Cardiac fibroblast (primary cell): ENCODE measurements at regions not wholly inside any gene's neighbourhood (a gene's known extent, or its start where the extent isn't known, plus 50 kb on each side); places are given as distances from the start of the nearest gene placed in this dataset.
"Not testable (repeated sequence)": the region's sequence is repeated elsewhere in the genome, so short reads cannot be mapped to it uniquely, and the experiment has no call there.

Experiments
- DNase-seq, 2 donors: peaks; one replicate each; pipeline versions ENCODE4 v3.0.0 to v3.0.0-alpha.2; 2010; ENCODE audit warnings: low read depth in 2 of 2
- H3K4me3 ChIP-seq, 2 donors: replicated peaks in 1 of 2; 1 replicate in 1 of 2; 2 replicates in 1 of 2; pipeline ENCODE4 v1.5.1; 2011; ENCODE audit warnings: low read depth in 2 of 2, low read length in 2 of 2, mild to moderate bottlenecking in 2 of 2, moderate library complexity in 1 of 2
- TF ChIP-seq, protein P1 (sequence below): IDR thresholded peaks from one replicate; pipeline ENCODE4 v1.5.1; 2011; ENCODE audit warnings: low read depth, mild to moderate bottlenecking, low read length, inconsistent platforms

DNA sequence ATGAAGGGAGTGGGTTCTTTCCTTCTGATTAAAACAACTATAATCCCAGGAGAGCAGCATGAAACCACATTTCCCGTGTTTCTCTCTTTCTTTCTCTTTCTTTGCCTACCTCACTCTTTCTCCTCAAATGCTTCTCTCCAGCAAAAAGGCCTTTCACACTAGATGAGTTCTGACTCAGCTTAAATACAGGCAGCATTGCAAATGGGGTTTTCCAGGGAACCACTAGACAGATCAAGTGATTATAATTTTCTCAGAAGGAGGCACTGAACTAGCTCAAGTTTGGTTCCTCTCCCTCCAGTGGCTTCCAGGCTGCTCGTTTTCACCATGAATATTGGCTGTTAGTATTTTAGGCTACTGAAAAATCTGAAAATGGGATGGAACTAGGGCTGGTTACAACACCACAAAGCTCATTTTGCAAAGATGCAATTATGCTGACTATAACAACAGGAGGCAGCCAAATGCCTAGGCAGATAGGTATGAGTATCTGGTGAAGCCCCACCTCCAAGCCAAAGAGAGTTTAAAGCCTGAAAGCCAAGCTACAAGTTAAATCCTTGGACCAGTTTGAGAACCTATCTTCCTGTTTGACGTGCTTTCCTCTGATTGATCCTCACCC is 260.0 kb downstream of the MMUT start:
- H3K4me3 ChIP-seq: no peak overlapping the region
- TF ChIP-seq, protein P1, sequence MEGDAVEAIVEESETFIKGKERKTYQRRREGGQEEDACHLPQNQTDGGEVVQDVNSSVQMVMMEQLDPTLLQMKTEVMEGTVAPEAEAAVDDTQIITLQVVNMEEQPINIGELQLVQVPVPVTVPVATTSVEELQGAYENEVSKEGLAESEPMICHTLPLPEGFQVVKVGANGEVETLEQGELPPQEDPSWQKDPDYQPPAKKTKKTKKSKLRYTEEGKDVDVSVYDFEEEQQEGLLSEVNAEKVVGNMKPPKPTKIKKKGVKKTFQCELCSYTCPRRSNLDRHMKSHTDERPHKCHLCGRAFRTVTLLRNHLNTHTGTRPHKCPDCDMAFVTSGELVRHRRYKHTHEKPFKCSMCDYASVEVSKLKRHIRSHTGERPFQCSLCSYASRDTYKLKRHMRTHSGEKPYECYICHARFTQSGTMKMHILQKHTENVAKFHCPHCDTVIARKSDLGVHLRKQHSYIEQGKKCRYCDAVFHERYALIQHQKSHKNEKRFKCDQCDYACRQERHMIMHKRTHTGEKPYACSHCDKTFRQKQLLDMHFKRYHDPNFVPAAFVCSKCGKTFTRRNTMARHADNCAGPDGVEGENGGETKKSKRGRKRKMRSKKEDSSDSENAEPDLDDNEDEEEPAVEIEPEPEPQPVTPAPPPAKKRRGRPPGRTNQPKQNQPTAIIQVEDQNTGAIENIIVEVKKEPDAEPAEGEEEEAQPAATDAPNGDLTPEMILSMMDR: no peak
- DNase-seq: peak; percentile 10 to 24

DNA sequence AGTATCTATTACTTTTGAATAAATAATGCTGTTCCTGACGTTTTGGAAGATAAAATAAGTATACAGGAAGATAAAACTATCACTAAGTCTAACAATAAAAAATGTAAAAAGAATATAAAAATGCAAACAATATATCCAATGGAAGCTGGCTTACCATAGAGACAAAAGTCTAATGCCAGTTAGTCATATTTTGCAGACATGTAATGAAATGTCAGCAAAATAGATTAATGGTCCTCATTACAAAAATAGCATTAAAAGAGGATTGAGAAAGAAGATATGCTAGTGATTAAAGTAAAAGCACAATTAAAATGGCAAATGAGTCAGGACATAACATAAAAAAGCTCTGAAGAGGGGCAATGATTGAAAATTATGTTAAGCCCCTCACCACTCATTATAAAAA is 265.0 kb downstream of the MMUT start:
- no peak overlapping the region for H3K4me3 ChIP-seq
- no peak for DNase-seq
- TF ChIP-seq, protein P1: no peak

DNA sequence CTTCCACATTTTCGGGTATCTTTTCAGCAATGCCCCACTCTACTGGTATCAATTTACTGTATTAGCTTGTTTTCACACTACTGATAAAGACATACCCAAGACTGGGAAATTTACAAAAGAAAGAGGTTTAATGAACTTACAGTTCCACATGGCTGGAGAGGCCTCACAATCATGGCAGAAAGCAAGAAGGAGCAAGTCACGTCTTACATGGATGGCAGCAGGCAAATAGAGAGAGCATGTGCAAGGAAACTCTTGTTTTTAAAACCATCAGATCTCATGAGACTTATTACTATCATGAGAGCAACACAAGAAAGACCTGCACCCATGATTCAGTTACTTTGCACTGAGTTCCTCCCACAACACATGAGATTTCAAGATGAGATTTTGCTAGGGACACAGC is 300.7 kb downstream of the MMUT start:
- H3K4me3 ChIP-seq, DNase-seq: not testable (repeated sequence)

DNA sequence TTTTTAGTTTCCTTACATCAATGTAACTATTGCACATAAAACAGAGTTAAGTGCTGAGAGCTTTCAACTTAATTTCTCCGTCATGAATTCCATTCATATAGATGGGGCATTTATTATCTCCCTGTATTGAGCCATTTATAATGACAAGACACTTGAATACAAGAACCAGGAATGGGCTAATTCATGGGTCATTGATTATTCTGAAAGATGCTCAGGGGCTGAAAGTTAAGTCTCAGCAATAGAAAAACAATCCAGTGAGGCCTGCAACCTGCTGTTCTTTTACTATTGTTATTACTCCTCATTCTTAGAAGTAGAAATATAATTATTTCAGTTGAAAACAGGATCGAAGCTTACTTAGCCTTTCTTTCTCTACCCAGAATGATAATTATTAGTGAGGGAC is 307.7 kb downstream of the MMUT start:
- no peak overlapping the region for H3K4me3 ChIP-seq
- TF ChIP-seq, protein P1: no peak
- no peak for DNase-seq

DNA sequence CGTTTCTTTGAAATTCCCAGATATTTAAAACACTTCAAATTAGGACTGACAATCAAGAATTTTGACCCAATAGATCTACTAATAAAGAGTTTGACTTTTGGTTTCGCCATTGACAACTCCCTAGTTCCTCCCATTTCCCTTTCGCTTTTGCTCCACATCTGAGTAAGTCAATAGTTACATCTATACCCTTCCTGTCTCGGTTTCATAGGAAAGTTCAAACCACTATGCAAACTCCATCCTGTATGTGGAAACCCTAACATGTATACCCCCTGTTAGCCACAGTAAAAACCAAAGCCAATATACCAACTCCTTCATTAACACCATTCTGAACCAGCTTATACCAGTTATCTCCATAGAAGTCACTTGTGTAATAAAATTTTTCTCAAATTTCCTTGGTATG is 311.1 kb downstream of the MMUT start:
- DNase-seq: no peak
- TF ChIP-seq, protein P1: no peak
- no peak overlapping the region for H3K4me3 ChIP-seq

DNA sequence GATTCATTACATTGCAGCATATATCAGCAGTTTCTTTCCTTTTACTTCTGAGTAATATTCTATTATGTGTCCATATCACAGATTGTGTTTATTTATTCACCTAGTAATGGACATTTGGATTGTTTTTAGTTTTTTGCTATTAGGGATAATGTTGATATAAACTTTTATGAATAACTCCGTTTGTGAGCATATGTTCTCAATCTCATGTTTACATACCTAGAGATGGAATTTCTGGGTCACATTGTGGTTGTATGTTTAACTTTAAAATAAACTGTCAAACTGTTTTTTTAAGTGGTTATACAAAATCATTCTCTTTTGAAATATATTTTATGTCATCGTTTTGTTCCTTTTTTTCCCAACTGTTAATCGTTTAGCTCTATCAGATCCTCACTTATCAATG is 311.6 kb downstream of the MMUT start:
- H3K4me3 ChIP-seq: no peak overlapping the region
- TF ChIP-seq, protein P1: no peak
- DNase-seq: peak in 1 of 2 donors; percentile 34

DNA sequence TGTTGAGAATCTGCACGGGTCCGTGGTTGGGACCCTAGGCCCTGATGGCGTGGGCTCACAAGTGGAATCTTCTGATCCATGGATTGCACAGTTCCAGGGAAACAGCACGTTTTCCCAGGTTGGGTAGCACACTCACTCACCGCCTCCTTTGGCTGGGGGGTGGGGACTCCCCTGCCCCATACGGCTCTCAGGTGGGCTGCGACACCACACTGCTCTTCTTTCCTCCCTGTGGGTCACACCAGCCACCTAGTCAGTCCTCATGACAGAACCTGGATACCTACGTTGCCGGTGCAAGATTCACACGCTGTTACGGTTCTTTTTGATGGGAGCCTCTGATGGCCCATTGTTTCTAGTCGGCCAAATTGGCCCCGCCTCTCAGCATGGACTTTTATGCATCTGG is 312.0 kb downstream of the MMUT start:
- no peak overlapping the region for H3K4me3 ChIP-seq
- TF ChIP-seq, protein P1: no peak
- no peak for DNase-seq
